ENCODE measurements at regions not wholly inside any gene's neighbourhood (a gene's known extent, or its start where the extent isn't known, plus 50 kb on each side); places are given as distances from the start of the nearest gene placed in this dataset.

DNA sequence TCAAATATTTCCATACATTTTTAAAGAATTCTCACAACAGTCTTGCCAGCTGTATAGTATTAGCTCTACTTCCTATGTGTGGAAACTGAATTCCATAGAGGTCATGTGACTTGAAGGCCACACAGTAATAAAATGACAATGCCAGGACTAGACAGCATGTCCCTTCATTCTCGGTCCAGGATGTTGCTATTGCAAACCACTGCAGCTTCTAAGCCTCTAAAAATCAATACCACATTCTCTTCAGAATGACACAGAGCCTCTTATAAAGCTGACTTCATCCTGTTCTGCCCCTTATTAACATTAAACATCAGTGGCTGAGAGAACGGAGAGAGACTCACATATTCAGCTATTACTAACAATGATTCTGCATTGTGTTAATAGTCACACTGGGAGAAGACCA is 240.3 kb upstream of the PEX5L start:
- DNase-seq (ENCODE audit: insufficient read length, low spot score): no peak
- TF ChIP-seq, protein P1, sequence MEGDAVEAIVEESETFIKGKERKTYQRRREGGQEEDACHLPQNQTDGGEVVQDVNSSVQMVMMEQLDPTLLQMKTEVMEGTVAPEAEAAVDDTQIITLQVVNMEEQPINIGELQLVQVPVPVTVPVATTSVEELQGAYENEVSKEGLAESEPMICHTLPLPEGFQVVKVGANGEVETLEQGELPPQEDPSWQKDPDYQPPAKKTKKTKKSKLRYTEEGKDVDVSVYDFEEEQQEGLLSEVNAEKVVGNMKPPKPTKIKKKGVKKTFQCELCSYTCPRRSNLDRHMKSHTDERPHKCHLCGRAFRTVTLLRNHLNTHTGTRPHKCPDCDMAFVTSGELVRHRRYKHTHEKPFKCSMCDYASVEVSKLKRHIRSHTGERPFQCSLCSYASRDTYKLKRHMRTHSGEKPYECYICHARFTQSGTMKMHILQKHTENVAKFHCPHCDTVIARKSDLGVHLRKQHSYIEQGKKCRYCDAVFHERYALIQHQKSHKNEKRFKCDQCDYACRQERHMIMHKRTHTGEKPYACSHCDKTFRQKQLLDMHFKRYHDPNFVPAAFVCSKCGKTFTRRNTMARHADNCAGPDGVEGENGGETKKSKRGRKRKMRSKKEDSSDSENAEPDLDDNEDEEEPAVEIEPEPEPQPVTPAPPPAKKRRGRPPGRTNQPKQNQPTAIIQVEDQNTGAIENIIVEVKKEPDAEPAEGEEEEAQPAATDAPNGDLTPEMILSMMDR (IDR thresholded peaks at IDR 0.05; ENCODE audit: insufficient read depth, missing control alignments): no peak
- FAIRE-seq: no peak

DNA sequence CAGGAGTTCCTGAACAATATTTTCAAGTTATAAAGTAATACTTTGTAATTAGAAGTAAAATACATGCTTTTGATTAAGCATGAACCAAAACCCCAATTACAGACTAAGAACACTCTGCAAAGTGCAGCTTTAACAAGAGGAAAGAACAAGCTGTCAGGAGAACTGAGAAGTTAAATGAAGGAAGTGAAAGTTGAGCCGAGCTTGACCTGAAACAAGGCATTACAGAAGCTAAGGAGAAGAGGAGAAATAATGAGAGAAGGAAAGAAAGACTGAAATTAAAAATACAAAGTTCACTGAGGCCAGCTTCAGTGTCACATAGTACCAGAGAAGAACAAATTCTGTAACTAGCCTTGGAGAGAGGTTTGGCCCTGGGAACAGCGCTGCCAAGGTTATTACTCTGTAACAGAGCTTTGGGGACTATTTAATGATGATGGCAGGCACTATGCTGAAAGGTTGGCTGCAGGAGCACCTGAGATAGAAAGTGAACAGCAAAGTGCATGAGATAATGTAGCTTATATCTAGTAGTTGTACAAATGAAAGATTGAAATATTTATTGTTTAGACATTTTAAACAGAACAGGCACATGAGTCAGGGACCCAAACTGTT is 241.9 kb upstream of the PEX5L start:
- TF ChIP-seq, protein P1 (IDR thresholded peaks at IDR 0.05; ENCODE audit: insufficient read depth, missing control alignments): no peak
- FAIRE-seq (no peak), DNase-seq (ENCODE audit: insufficient read length, low spot score) (no peak)

DNA sequence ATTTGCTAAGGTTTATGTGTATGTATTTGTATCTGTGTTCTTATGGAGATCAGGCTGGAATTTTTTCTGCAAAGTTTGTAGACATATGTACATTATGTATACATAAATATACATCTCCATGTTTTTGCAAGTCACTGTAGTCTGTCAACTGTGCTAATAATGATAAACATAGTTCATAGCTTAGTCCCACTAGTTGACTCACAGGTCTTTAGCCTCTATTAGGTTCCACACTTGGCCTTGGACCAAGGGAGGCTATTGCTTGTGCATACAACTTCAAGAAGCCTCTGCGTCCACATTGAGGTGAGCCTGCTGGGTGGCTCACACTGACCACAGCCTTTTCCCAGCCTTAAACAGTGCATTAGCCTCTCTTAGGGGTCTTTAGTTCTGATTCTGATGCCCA is 243.8 kb upstream of the PEX5L start:
- TF ChIP-seq, protein P1 (IDR thresholded peaks at IDR 0.05; ENCODE audit: insufficient read depth, missing control alignments): no peak
- DNase-seq (ENCODE audit: insufficient read length, low spot score): no peak
- no peak for FAIRE-seq

DNA sequence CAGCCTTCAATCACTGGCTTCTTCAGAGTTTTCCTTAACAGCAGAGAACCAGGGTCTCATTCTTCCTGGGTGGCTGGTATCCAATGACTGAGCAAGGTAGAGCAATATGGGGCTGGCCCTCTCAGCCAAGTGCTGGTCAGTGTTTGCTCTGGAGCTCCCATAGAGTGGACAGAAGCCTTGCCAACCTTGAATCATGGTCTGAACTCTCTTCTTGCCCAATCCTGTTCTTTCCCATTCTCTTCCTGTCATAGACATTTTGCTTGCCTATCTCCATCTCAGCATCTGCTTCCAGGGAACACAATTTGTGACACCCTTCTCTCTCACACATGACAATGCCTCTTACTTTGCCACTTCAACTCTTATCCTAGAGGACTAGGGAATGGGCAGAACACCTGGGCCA is 245.6 kb upstream of the PEX5L start:
- TF ChIP-seq, protein P1 (IDR thresholded peaks at IDR 0.05; ENCODE audit: insufficient read depth, missing control alignments): no peak
- no peak for DNase-seq (ENCODE audit: insufficient read length, low spot score)
- FAIRE-seq: no peak

DNA sequence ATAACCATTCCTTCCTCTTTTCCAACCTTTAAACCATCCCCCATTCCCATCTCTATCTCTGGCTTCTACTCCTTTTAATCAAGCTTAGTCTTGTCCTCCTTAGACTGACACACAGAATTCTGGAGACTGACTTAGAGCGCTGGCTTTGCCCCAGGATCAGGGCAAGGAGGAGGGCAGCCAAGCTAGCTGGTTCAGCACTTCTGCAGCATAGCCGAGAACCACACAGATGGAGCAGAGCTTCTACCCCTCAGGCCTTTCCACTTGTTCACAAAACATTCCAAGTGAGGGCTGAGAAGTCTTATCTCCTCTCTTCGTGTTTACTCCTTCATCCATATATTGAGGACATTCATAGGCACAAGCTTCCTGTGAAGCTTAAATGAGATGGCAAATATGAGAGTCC is 246.5 kb upstream of the PEX5L start:
- no peak for DNase-seq (ENCODE audit: insufficient read length, low spot score)
- FAIRE-seq: no peak
- TF ChIP-seq, protein P1 (IDR thresholded peaks at IDR 0.05; ENCODE audit: insufficient read depth, missing control alignments): no peak

DNA sequence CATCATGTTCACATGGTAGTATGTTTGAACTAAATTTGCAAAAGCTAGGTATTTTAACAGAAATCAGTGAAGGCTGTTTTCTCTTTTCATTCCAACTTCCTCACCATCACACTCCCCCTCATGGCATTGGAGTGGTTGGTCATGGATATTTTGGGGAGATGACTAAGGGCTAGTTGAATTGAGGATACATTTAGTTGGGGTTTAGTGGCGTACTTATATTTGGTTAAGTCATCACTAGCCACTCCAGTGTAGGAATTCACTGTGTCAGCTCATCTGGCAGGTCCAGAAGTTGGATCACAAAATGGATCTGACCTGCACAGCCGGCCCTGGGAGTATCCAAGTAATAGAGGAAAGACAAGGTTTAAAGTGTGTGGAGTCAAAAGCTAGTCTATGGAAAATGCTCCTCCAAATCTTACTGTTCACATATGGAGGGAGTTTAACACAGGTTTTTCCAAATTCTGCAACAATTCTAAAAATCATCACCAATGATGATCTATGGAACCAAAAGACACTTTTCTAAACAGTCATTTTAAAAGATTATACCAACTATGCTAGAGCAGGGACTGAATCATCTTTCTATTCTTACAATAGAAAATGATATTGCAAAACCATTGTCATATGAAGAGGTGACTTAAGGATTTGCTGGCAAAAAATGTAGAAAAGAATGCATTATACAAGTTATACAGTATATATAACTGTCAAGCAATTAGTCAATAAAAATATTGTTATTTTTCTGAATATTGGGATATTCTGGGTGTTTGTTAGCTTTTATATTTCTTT is 247.8 kb upstream of the PEX5L start:
- DNase-seq (ENCODE audit: insufficient read length, low spot score): no peak
- TF ChIP-seq, protein P1 (IDR thresholded peaks at IDR 0.05; ENCODE audit: insufficient read depth, missing control alignments): no peak

DNA sequence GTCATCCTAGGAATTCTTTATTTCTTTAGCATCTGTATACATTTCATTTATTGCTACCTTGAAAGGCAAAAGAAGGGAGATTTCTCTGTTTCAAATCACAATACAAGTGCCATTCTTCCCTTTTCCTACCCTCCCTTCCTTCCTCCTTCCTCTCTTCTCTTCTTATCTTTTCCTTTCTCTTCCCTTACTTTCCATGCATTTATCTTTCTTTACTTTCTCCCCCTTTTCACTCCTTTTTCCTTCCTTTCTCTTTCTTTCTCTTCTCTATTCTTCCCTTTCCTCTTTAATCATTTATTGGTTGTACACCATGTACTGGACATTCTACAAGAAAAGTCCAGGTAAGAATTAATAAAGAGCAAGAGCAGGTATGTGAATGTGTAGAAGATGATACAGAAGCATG is 251.0 kb upstream of the PEX5L start:
- DNase-seq (ENCODE audit: insufficient read length, low spot score) (no peak), FAIRE-seq (no peak)
- TF ChIP-seq, protein P1 (IDR thresholded peaks at IDR 0.05; ENCODE audit: insufficient read depth, missing control alignments): no peak

More for the DNA sequence above, 247.8 kb upstream of the PEX5L start:
- no peak for FAIRE-seq
